ENCODE measurements at regions not wholly inside any gene's neighbourhood (a gene's known extent, or its start where the extent isn't known, plus 50 kb on each side); places are given as distances from the start of the nearest gene placed in this dataset.

- no peak overlapping the region for H3K4me3 ChIP-seq (replicated peaks; ENCODE audit: low read depth, low read length)
- no peak for TF ChIP-seq CTCF (IDR thresholded peaks at IDR 0.05; ENCODE audit: low read length, missing control alignments)
- DNase-seq (ENCODE audit: low read depth), result no peak
Measured at GRCh38 chr17:79171188-79171587, 96.6 kb downstream of the ENGASE start.

GRCh38 chr17:79169861-79170260, 95.2 kb downstream of the ENGASE start:
- no peak for DNase-seq (ENCODE audit: low read depth)

GRCh38 chr17:79169366-79169765, 94.7 kb downstream of the ENGASE start:
- no peak for DNase-seq (ENCODE audit: low read depth)
- no peak for TF ChIP-seq CTCF (IDR thresholded peaks at IDR 0.05; ENCODE audit: low read length, missing control alignments)
- no peak overlapping the region for H3K4me3 ChIP-seq (replicated peaks; ENCODE audit: low read depth, low read length)

More at GRCh38 chr17:79169861-79170260, 95.2 kb downstream of the ENGASE start:
- H3K4me3 ChIP-seq (replicated peaks; ENCODE audit: low read depth, low read length), result no peak overlapping the region
- no peak for TF ChIP-seq CTCF (IDR thresholded peaks at IDR 0.05; ENCODE audit: low read length, missing control alignments)

- no peak for DNase-seq (ENCODE audit: low read depth)
- no peak for TF ChIP-seq CTCF (IDR thresholded peaks at IDR 0.05; ENCODE audit: low read length, missing control alignments)
- H3K4me3 ChIP-seq (replicated peaks; ENCODE audit: low read depth, low read length), result no peak overlapping the region
Measured at GRCh38 chr17:79168486-79169055, 93.9 kb downstream of the ENGASE start.

GRCh38 chr17:79167486-79167885, 92.9 kb downstream of the ENGASE start:
- H3K4me3 ChIP-seq (replicated peaks; ENCODE audit: low read depth, low read length), result no peak overlapping the region
- DNase-seq (ENCODE audit: low read depth), result no peak
- TF ChIP-seq CTCF (IDR thresholded peaks at IDR 0.05; ENCODE audit: low read length, missing control alignments), result no peak

- DNase-seq (ENCODE audit: low read depth), result no peak
- H3K4me3 ChIP-seq (replicated peaks; ENCODE audit: low read depth, low read length), result no peak overlapping the region
- TF ChIP-seq CTCF (IDR thresholded peaks at IDR 0.05; ENCODE audit: low read length, missing control alignments), result no peak
Measured at GRCh38 chr17:79165756-79166473, 91.3 kb downstream of the ENGASE start.

All from fibroblast of pulmonary artery (primary cell).